Tibial nerve (tissue), 4 donors: ENCODE measurements at regions not wholly inside any gene's neighbourhood (a gene's known extent, or its start where the extent isn't known, plus 50 kb on each side); places are given as distances from the start of the nearest gene placed in this dataset.
"Not testable (repeated sequence)": the region's sequence is repeated elsewhere in the genome, so short reads cannot be mapped to it uniquely, and the experiment has no call there.

Experiments
- DNase-seq, 2 donors: peaks; one replicate each; pipeline ENCODE4 v3.0.0-alpha.2; 2019; ENCODE audit warnings: low spot score in 2 of 2
- H3K27ac ChIP-seq, 4 donors: fragments of 200-600 bp; sonication (generic) in 3 of 4; one replicate each; pipeline ENCODE4 v1.5.1; 2017 to 2019; ENCODE audit warnings: mild to moderate bottlenecking in 1 of 4
- H3K27me3 ChIP-seq, 2 donors: fragments of 200-600 bp; sonication (generic) in 1 of 2; one replicate each; pipeline versions ENCODE4 v1.5.1 to v1.6.0; 2017 to 2019
- H3K36me3 ChIP-seq, 3 donors: fragments of 200-600 bp; sonication (generic); one replicate each; pipeline ENCODE4 v1.5.1; 2018 to 2019
- H3K4me1 ChIP-seq, 4 donors: fragments of 200-600 bp; sonication (generic) in 3 of 4; one replicate each; pipeline ENCODE4 v1.5.1; 2017 to 2019
- H3K4me3 ChIP-seq, 4 donors: fragments of 200-600 bp; sonication (generic) in 3 of 4; one replicate each; pipeline ENCODE4 v1.5.1; 2017 to 2019; ENCODE audit warnings: mild to moderate bottlenecking in 1 of 4, moderate library complexity in 1 of 4
- H3K9me3 ChIP-seq, 4 donors: fragments of 200-600 bp; sonication (generic) in 3 of 4; one replicate each; pipeline ENCODE4 v1.5.1; 2017 to 2019
- EP300 ChIP-seq, 2 donors: sonication (generic); formaldehyde crosslinking; IDR thresholded peaks; one replicate each; pipeline ENCODE4 v1.6.1; 2017; ENCODE audit warnings: antibody characterized with exemption in 2 of 2, mild to moderate bottlenecking in 1 of 2
- POLR2A ChIP-seq, 2 donors: fragments of 450-650 bp; IDR thresholded peaks; one replicate each; pipeline ENCODE4 v1.6.1; 2017; ENCODE audit warnings: antibody characterized with exemption in 2 of 2, mild to moderate bottlenecking in 2 of 2, moderate library complexity in 2 of 2
- WGBS, 2 donors: methylation state at CpG; one replicate each; pipeline ENCODE4 v1.1.5; 2018; 5-methylcytosine and 5-hydroxymethylcytosine counted together
- TF ChIP-seq, protein P1 (sequence below), 5 experiments: fragments of 200-600 bp in 3 of 5; fragments of 450-650 bp in 2 of 5; sonication (generic) in 3 of 5; IDR thresholded peaks; one replicate each; pipeline ENCODE4 v1.5.1; 2016 to 2019; ENCODE audit warnings: antibody characterized with exemption in 5 of 5, mild to moderate bottlenecking in 3 of 5, moderate library complexity in 2 of 5

DNA sequence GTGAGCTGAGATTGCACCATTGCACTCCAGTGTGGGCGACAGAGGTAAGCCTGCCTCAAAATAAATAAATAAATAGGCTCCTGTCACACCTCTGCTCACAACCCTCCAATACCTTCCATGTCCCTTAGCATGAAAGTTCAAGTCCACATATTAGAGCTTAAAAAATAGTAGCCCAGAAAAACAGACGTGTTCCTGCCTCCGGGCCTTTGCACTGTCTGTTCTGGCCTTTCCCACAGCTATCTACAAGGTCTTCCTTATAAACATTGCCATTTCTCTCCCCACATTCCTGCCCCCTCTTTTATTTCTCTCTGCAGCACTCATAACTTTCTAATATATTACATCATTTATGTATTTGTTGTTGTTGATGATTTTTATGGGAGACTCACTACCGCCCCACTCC, 85.6 kb upstream of the CASZ1 start:
- TF ChIP-seq POLR2A (IDR thresholded peaks at IDR 0.05), result no peak
- TF ChIP-seq, protein P1, sequence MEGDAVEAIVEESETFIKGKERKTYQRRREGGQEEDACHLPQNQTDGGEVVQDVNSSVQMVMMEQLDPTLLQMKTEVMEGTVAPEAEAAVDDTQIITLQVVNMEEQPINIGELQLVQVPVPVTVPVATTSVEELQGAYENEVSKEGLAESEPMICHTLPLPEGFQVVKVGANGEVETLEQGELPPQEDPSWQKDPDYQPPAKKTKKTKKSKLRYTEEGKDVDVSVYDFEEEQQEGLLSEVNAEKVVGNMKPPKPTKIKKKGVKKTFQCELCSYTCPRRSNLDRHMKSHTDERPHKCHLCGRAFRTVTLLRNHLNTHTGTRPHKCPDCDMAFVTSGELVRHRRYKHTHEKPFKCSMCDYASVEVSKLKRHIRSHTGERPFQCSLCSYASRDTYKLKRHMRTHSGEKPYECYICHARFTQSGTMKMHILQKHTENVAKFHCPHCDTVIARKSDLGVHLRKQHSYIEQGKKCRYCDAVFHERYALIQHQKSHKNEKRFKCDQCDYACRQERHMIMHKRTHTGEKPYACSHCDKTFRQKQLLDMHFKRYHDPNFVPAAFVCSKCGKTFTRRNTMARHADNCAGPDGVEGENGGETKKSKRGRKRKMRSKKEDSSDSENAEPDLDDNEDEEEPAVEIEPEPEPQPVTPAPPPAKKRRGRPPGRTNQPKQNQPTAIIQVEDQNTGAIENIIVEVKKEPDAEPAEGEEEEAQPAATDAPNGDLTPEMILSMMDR (IDR thresholded peaks at IDR 0.05), result no peak
- no peak for TF ChIP-seq EP300 (IDR thresholded peaks at IDR 0.05)
- no peak for DNase-seq
- no peaks in the 10 kb centered on the region for H3K4me1 ChIP-seq
- 89 to 91% methylated on average over 4 of the region's 4 CpGs for WGBS, 2 donors
- peaks cover 0 to 39% of the 10 kb centered on the region in 2 donors for H3K27me3 ChIP-seq
- H3K4me3 ChIP-seq, result no peak overlapping the region
- no peak overlapping the region for H3K27ac ChIP-seq
- no peaks in the 10 kb centered on the region for H3K36me3 ChIP-seq
- H3K9me3 ChIP-seq, result no peaks in the 10 kb centered on the region

DNA sequence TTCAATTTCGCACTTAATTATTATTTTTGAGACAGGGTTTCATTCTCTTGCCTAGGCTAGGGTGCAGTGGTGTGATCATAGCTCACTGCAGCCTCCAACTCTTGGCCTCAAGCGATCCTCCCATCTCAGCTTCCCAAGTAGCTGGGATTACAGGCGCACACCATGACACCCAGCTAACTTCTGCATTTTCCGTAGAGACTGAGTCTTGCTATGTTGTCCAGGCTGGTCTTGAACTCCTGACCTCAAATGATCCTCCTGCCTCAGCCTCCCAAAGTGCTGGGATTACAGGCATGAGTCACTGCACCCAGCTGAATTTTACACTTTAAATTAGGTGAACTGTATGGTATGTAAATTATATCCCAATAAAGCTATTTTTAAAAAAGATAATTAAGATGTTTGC, 90.6 kb upstream of the CASZ1 start:
- peaks cover 0 to 11% (median 0%) of the 10 kb centered on the region in 4 donors for H3K4me1 ChIP-seq
- WGBS, 2 donors, result 85 to 97% methylated on average over 4 of the region's 4 CpGs
- H3K36me3 ChIP-seq, H3K9me3 ChIP-seq, H3K27ac ChIP-seq, H3K4me3 ChIP-seq, DNase-seq: not testable (repeated sequence)
- peaks cover 0 to 83% of the 10 kb centered on the region in 2 donors for H3K27me3 ChIP-seq

- TF ChIP-seq POLR2A (IDR thresholded peaks at IDR 0.05) (no peak), EP300 (IDR thresholded peaks at IDR 0.05) (no peak)
- TF ChIP-seq, protein P1 (IDR thresholded peaks at IDR 0.05), result no peak
Observed at GRCh38 chr1:10888291-10888690, 91.8 kb upstream of the CASZ1 start.

GRCh38 chr1:10888791-10889649, 92.6 kb upstream of the CASZ1 start:
- Histone ChIP-seq H3K27ac (no peak overlapping the region), H3K4me1 (peaks cover 0 to 11% (median 0%) of the 10 kb centered on the region in 4 donors), H3K36me3 (no peaks in the 10 kb centered on the region), H3K27me3 (peaks cover 0 to 91% of the 10 kb centered on the region in 2 donors), H3K4me3 (no peak overlapping the region), H3K9me3 (no peaks in the 10 kb centered on the region)
- DNase-seq, result no peak
- no peak for TF ChIP-seq POLR2A (IDR thresholded peaks at IDR 0.05)
- no peak for TF ChIP-seq EP300 (IDR thresholded peaks at IDR 0.05)
- TF ChIP-seq, protein P1 (IDR thresholded peaks at IDR 0.05), result no peak
- WGBS, 2 donors, result 30 to 54% methylated on average over 22 to 28 of the region's 66 CpGs

More at GRCh38 chr1:10888291-10888690, 91.8 kb upstream of the CASZ1 start:
- H3K4me1 ChIP-seq, result peaks cover 0 to 11% (median 0%) of the 10 kb centered on the region in 4 donors
- no peak overlapping the region for H3K4me3 ChIP-seq
- no peaks in the 10 kb centered on the region for H3K36me3 ChIP-seq
- no peaks in the 10 kb centered on the region for H3K9me3 ChIP-seq
- peaks cover 0 to 92% of the 10 kb centered on the region in 2 donors for H3K27me3 ChIP-seq
- no peak overlapping the region for H3K27ac ChIP-seq
- WGBS, 2 donors, result 12 to 14% methylated on average over 9 to 17 of the region's 23 CpGs
- no peak for DNase-seq

DNA sequence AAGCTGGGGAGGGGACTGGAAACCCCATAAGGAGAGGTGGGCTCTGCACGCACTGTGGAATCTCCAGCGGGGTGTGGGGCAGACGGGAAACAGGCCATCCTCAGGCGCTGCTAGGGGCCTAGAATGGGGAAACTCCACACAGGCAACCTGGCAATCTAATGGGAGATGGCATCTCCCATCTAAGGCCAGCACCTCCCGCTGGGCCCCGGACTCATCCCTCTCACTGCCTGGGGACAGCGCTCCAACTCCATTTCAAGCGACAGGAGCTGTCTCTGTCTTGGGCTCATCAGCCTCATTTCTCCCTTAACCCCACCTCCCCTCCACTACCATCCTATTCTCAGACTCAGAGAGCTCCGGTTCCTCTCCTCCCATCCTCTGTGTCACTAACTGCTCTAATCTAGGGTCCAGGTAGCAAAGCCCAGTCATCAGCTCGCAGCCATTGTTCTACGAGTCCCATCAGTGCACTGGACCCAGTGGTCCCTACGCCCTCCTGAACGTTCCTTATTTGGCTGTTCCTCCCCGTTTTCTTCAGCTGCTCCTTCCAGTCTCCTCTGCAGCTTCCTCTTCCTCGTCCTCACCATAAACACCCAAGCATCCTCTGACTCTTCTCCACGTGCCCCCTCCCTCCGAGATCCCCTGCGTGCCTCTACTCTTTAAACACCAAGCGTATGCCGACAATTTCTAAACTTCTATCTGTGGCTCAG, 93.4 kb upstream of the CASZ1 start:
- Histone ChIP-seq H3K36me3 (no peaks in the 10 kb centered on the region), H3K27me3 (peaks cover 0 to 87% of the 10 kb centered on the region in 2 donors), H3K27ac (no peak overlapping the region), H3K9me3 (no peaks in the 10 kb centered on the region), H3K4me3 (no peak overlapping the region), H3K4me1 (peaks cover 0 to 11% (median 0%) of the 10 kb centered on the region in 4 donors)
- no peak for TF ChIP-seq EP300 (IDR thresholded peaks at IDR 0.05)
- TF ChIP-seq, protein P1 (IDR thresholded peaks at IDR 0.05), result no peak
- TF ChIP-seq POLR2A (IDR thresholded peaks at IDR 0.05), result no peak
- 71 to 74% methylated on average over 20 of the region's 20 CpGs for WGBS, 2 donors
- DNase-seq, result no peak
